ENCODE measurements at regions not wholly inside any gene's neighbourhood (a gene's known extent, or its start where the extent isn't known, plus 50 kb on each side); places are given as distances from the start of the nearest gene placed in this dataset.

DNA sequence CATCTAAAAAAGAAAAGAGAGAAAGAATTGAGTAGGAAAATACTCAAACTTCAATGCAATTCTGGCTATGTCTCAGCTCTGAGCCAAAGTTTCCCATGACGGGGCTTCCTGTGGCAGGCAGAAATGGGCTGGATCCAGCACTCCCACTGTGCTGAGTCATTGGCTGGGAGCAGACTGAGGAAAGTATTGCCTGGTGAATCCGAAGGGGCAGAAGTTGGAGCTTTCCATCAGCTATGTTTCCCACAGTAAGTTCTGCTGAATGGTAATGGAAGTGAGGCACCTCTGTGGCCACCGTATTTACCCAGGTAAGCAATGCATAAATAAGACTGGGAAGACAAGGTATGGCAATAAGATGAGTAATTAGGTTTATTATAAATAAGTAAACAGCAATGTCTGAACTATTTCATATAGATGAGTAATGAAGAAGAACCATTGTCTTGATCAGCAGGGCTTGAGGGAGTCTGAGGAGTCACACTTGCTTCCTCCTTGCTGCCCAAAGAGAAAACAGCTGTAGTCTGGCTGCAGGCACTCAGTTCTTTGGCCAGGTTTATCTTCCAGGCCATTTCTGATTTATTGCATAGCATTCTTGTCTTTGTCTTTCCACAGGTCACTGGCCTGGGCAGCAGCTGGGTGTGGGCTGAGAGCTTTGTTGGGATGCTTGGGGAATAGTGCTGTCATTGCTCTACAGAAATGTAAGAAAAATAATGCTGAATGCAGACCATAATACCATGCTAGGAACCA is 255.3 kb downstream of the DNAJB9 start:
- H3K4me3 ChIP-seq: no peak overlapping the region
- no peaks in the 10 kb centered on the region for H3K27me3 ChIP-seq
- H4K20me1 ChIP-seq: no peaks in the 10 kb centered on the region
- H3K9me3 ChIP-seq (replicated peaks in 1 of 11): no peaks in the 10 kb centered on the region
- no peak for TF ChIP-seq Cebpa-rat (IDR thresholded peaks at IDR 0.05)
- H3K4me1 ChIP-seq: no peaks in the 10 kb centered on the region
- H3K4me2 ChIP-seq: no peak overlapping the region
- no peak overlapping the region for H3K9ac ChIP-seq
- H3K36me3 ChIP-seq: no peaks in the 10 kb centered on the region
- no peak overlapping the region for H3K27ac ChIP-seq

DNA sequence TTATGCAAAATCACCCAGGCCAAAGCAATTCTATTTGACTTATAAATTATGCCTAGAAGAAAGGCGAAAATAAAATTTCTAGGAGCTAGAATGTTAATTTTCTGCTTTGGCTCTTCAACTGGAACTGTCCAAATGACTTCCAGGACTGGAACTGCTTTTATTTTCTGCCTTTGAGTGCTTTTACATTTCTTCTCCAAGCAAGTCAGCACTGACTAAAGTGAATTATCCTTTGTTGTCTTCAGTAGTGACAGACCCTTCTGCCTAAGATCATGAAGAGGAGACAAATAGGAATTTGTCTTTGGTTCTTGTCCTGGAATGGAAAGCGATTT is 255.9 kb downstream of the DNAJB9 start:
- Histone ChIP-seq H3K4me2 (no peak overlapping the region), H3K36me3 (no peaks in the 10 kb centered on the region), H3K27ac (no peak overlapping the region), H3K9me3 (replicated peaks in 1 of 11) (no peaks in the 10 kb centered on the region), H4K20me1 (no peaks in the 10 kb centered on the region), H3K9ac (no peak overlapping the region), H3K27me3 (no peaks in the 10 kb centered on the region), H3K4me3 (no peak overlapping the region), H3K4me1 (no peaks in the 10 kb centered on the region)
- no peak for TF ChIP-seq Cebpa-rat (IDR thresholded peaks at IDR 0.05)

DNA sequence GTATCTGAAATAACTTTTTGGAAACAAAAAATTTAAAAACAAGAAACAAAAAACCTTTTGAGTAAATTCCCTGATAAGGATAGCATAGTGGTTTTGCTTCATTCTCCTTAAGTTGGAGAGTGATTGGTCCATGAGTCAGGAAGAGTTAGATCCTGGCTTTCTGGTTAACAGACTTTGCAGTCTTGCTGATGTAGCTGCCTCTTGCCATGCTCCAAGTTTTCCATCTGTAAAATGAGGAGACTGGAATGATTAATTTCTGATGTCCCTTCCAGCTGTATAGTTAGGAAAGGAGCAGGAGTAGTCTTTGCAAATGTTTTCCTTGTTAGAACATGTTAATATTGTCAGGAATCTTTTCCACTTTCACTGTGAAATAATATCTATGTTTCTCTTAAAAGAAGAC is 266.6 kb downstream of the DNAJB9 start:
- Histone ChIP-seq H3K27ac (no peak overlapping the region), H3K27me3 (no peaks in the 10 kb centered on the region), H3K4me3 (no peak overlapping the region), H3K9ac (no peak overlapping the region), H4K20me1 (no peaks in the 10 kb centered on the region), H3K4me1 (peaks cover 0 to 42% (median 10%) of the 10 kb centered on the region in 10 experiments; a peak in 11 of 20 replicates), H3K36me3 (no peaks in the 10 kb centered on the region), H3K4me2 (peak overlapping the region in 2 of 11 experiments; percentile 7 to 43; a peak in 2 of 22 replicates), H3K9me3 (replicated peaks in 1 of 11) (peaks cover 0 to 16% (median 10%) of the 10 kb centered on the region in 11 experiments; a peak in 16 of 22 replicates)
- no peak for TF ChIP-seq Cebpa-rat (IDR thresholded peaks at IDR 0.05)

DNA sequence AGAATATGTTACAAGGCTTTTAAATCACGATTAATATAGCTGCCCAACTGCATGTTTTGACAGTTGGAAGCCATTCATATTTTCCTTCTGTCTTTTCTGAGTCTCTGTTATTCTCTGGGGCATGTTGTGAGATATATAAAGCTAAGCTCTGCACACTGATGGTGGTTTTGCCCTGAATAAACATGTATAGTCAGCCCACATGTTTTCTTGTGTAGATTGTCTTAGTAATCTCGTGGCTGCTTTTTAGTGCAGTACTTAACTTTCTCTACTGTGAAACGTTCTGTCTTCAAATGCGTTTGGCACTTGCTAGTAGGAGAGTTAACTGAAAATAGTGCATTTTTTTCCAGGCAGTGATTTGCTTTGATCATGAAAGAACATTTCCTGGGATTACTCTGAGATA is 268.5 kb downstream of the DNAJB9 start:
- no peak overlapping the region for H3K9ac ChIP-seq
- peaks cover 0 to 42% (median 10%) of the 10 kb centered on the region in 10 experiments; a peak in 11 of 20 replicates for H3K4me1 ChIP-seq
- no peak overlapping the region for H3K4me3 ChIP-seq
- no peak overlapping the region for H3K27ac ChIP-seq
- peaks cover 0 to 16% (median 10%) of the 10 kb centered on the region in 11 experiments; a peak in 16 of 22 replicates for H3K9me3 ChIP-seq (replicated peaks in 1 of 11)
- no peaks in the 10 kb centered on the region for H4K20me1 ChIP-seq
- no peaks in the 10 kb centered on the region for H3K36me3 ChIP-seq
- no peak for TF ChIP-seq Cebpa-rat (IDR thresholded peaks at IDR 0.05)
- no peaks in the 10 kb centered on the region for H3K27me3 ChIP-seq
- peak overlapping the region in 7 of 11 experiments; percentile 0 to 48 (median 6); a peak in 9 of 22 replicates for H3K4me2 ChIP-seq

DNA sequence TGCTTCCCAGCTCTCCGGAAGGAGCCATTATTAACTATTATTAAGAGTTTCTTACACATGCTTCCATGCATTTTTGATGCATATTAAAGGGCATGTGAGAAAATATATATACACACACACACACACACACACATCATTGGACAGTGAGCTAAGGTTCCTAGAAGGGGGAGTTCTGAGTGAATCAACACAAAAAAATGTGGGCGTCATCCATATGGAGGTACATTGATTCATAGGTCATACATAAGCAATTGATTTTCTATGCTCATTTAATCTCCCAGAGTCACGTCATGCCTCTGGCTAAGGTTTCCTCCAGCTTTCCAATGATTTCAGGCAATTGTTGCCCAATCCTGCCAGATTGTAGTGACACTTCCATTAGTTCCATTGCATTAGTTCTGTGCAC is 269.4 kb downstream of the DNAJB9 start:
- Histone ChIP-seq H3K4me3 (no peak overlapping the region), H3K27ac (no peak overlapping the region), H3K36me3 (no peaks in the 10 kb centered on the region), H3K9ac (no peak overlapping the region), H3K4me1 (peaks cover 0 to 42% (median 10%) of the 10 kb centered on the region in 10 experiments; a peak in 11 of 20 replicates), H3K27me3 (no peaks in the 10 kb centered on the region), H3K9me3 (replicated peaks in 1 of 11) (peaks cover 0 to 9% (median 6%) of the 10 kb centered on the region in 11 experiments; a peak in 15 of 22 replicates), H4K20me1 (no peaks in the 10 kb centered on the region), H3K4me2 (peak overlapping the region in 3 of 11 experiments; percentile 1 to 13 (median 10); a peak in 3 of 22 replicates)
- TF ChIP-seq Cebpa-rat (IDR thresholded peaks at IDR 0.05): no peak

DNA sequence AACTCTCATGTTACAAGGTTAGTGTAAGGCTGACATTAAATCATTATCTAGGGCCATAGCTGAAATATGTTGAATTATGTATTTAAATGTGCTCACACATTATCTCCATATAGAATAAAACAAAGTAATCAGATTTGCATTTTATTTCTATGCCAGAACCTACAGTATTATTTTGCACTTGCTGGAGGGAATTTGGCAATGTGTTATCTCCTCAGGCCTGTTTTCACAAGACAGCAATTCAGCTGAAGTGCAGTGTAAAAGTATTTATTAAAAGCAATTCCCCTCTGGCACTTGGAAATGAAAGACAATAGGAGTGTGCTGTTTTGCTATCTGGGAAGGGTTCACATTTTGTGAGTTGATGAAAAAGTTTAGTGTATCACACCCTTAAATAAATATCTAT is 276.3 kb downstream of the DNAJB9 start:
- Histone ChIP-seq H3K4me1 (no peaks in the 10 kb centered on the region), H3K27me3 (no peaks in the 10 kb centered on the region), H3K4me2 (no peak overlapping the region), H3K9me3 (replicated peaks in 1 of 11) (no peaks in the 10 kb centered on the region), H3K27ac (no peak overlapping the region), H3K9ac (no peak overlapping the region), H4K20me1 (no peaks in the 10 kb centered on the region), H3K36me3 (no peaks in the 10 kb centered on the region), H3K4me3 (no peak overlapping the region)
- no peak for TF ChIP-seq Cebpa-rat (IDR thresholded peaks at IDR 0.05)

DNA sequence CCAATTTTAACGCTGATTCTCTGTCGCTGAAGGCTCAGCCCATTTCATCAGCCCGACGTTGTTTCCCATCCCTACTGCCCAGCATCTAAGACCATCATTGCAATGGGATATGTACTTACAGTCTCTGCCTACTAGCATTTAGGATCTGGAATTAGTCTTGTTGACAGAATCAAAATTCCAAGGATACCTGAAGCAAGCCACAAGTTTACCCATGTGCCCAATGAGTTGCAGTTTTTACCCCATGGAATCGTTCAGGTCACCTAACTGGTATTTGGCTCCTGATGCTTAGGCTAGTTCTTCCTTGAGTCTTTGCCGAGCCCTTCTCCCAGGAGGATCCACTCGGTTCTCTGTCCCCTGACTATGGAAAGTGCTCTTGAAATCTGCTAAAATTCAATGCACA is 276.8 kb downstream of the DNAJB9 start:
- Histone ChIP-seq H3K36me3 (no peaks in the 10 kb centered on the region), H3K4me2 (no peak overlapping the region), H3K4me1 (no peaks in the 10 kb centered on the region), H3K27me3 (no peaks in the 10 kb centered on the region), H3K4me3 (no peak overlapping the region), H3K9me3 (replicated peaks in 1 of 11) (no peaks in the 10 kb centered on the region), H3K27ac (no peak overlapping the region), H3K9ac (no peak overlapping the region), H4K20me1 (no peaks in the 10 kb centered on the region)
- no peak for TF ChIP-seq Cebpa-rat (IDR thresholded peaks at IDR 0.05)

DNA sequence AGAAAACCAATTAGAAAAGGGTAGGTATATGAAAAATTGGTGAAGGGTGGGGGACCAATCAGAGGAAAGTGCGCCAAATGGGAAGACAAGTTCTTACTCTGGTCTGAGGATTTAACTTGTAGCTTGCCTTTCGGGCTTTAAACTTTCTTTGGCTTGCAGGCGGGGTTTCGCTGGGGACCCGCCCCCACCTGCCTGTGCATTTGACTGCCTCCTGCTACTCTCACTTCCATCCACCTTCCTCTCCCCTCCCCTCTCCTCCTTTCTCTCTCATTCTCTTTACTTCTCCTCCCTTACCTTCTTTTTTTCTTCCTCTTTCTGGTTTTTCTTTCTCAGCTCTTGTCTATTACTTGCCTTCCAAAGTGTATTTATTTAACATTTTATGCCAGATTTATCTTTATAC is 278.8 kb downstream of the DNAJB9 start:
- Histone ChIP-seq H3K9ac (no peak overlapping the region), H3K9me3 (replicated peaks in 1 of 11) (no peaks in the 10 kb centered on the region), H3K36me3 (no peaks in the 10 kb centered on the region), H4K20me1 (no peaks in the 10 kb centered on the region), H3K4me1 (no peaks in the 10 kb centered on the region), H3K27me3 (no peaks in the 10 kb centered on the region), H3K4me3 (no peak overlapping the region), H3K4me2 (no peak overlapping the region), H3K27ac (no peak overlapping the region)
- TF ChIP-seq Cebpa-rat (IDR thresholded peaks at IDR 0.05): no peak

DNA sequence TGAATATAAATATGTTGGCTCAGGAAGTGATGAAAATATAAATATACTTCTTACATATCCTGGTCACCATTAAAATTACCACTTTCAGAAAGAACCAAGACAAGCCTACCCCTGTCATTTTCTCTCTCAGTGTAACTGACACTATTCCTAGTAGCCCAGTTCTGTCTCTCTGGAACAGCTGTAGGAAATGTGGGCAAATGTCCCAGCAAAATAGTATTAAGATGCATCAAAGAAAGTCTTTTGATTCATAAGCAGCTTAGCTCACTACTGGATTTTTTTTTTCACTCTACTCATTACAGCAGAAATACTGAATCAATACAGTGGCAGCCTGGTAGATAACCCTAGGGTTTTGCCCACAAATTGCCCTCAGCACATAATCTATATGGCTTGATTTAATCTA is 290.9 kb downstream of the DNAJB9 start:
- peaks cover 11 to 21% (median 19%) of the 10 kb centered on the region in 10 experiments for H3K4me1 ChIP-seq
- H3K27me3 ChIP-seq: no peaks in the 10 kb centered on the region
- H3K9me3 ChIP-seq (replicated peaks in 1 of 11): peaks cover 15 to 29% (median 22%) of the 10 kb centered on the region in 11 experiments
- H3K4me2 ChIP-seq: no peak overlapping the region
- H4K20me1 ChIP-seq: no peaks in the 10 kb centered on the region
- no peak overlapping the region for H3K27ac ChIP-seq
- no peak for TF ChIP-seq Cebpa-rat (IDR thresholded peaks at IDR 0.05)
- H3K9ac ChIP-seq: no peak overlapping the region
- H3K36me3 ChIP-seq: peaks cover 0 to 7% (median 0%) of the 10 kb centered on the region in 11 experiments; a peak in 4 of 22 replicates
- H3K4me3 ChIP-seq: no peak overlapping the region

DNA sequence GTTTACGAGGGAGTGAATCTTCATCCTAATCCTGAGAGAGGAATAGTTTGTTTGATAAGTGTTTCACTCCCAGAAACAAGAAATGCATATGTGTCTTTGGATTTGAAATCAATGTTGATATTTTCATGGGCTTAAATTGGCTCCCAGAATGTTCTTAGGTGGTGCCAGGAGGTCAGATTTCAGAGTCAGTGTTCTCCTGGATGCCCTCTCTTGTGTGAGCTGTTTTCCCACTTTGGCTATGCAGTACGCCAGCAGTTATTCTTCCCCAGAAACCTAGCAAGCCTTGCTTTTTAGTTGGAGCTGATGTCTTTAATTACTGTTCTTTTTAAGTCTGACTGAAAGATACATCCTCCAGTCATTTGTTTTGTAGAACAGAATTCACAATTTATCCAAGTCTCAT is 291.4 kb downstream of the DNAJB9 start:
- Histone ChIP-seq H4K20me1 (no peaks in the 10 kb centered on the region), H3K27me3 (no peaks in the 10 kb centered on the region), H3K4me2 (no peak overlapping the region), H3K9me3 (replicated peaks in 1 of 11) (peaks cover 15 to 29% (median 22%) of the 10 kb centered on the region in 11 experiments), H3K4me1 (peaks cover 11 to 21% (median 19%) of the 10 kb centered on the region in 10 experiments), H3K36me3 (peaks cover 0 to 7% (median 0%) of the 10 kb centered on the region in 11 experiments; a peak in 4 of 22 replicates), H3K9ac (no peak overlapping the region), H3K27ac (no peak overlapping the region), H3K4me3 (no peak overlapping the region)
- TF ChIP-seq Cebpa-rat (IDR thresholded peaks at IDR 0.05): no peak
